K562 (cell line): ENCODE measurements at regions not wholly inside any gene's neighbourhood (a gene's known extent, or its start where the extent isn't known, plus 50 kb on each side); places are given as distances from the start of the nearest gene placed in this dataset.

ENCODE experiments used
- ATAC-seq: fragments of 200-7000 bp; cut with Tn5 transposase; 3 replicates; pipeline ENCODE4 v1.9.1; 2020; ENCODE audit warnings: moderate library complexity
- BruUV-seq: library from RNA; stranded (reverse); fragments of 400-500 nt; replicated peaks from 2 replicates; lab custom pipeline; 2021; lab: Mats Ljungman, UMichigan
- CTCF ChIA-PET: fragments of 300-600 bp; formaldehyde crosslinking; extraction: SDS; loops from one replicate; lab custom pipeline; 2021; ENCODE audit warnings: low intra/inter-chr PET ratio; lab: Yijun Ruan, JAX
- POLR2A ChIA-PET: fragments of 300-600, 350-650 bp; sonication (Branson Sonifier 250); formaldehyde crosslinking; extraction: SDS; loops from one replicate; lab custom pipeline; 2021; ENCODE audit warnings: antibody characterized with exemption, inconsistent platforms; lab: Yijun Ruan, JAX
- DNase-seq, 4 experiments: peaks; one replicate each; pipeline versions ENCODE4 v3.0.0 to v3.0.0-alpha.2; 2011 to 2018; ENCODE audit warnings: low spot score in 3 of 4, mixed read lengths in 3 of 4; ENCODE audit errors: extremely low read depth in 1 of 4
- FAIRE-seq: peaks from 2 replicates; lab custom pipeline; 2011; peaks lifted over from hg19 to GRCh38; lab: Jason Lieb, UNC
- H2AFZ ChIP-seq: 2 replicates; pipeline ENCODE4 v1.6.0; 2011; ENCODE audit warnings: low read depth, low read length, control low read depth, inconsistent platforms
- H3K27ac ChIP-seq: fragments of 200-600 bp; 3 replicates; pipeline ENCODE4 v1.8.0; 2011; ENCODE audit warnings: low read depth, mild to moderate bottlenecking, control low read depth, inconsistent platforms, low read length, moderate library complexity, mixed read lengths; ENCODE audit errors: extremely low read depth
- H3K27me3 ChIP-seq, 2 experiments: fragments of 300-600 bp in 1 of 2; 2 replicates in 1 of 2; 3 replicates in 1 of 2; pipeline versions ENCODE4 v1.6.0 to v1.8.0; 2011; ENCODE audit warnings: inconsistent platforms in 2 of 2, low read length in 2 of 2, mild to moderate bottlenecking in 1 of 2, mixed read lengths in 1 of 2, moderate library complexity in 1 of 2; ENCODE audit not compliant: control insufficient read depth in 2 of 2, insufficient read depth in 2 of 2
- H3K36me3 ChIP-seq: fragments of 300-600 bp; 3 replicates; pipeline ENCODE4 v1.8.0; 2011; ENCODE audit warnings: mild to moderate bottlenecking, low read length, inconsistent platforms; ENCODE audit not compliant: control insufficient read depth, insufficient read depth
- H3K4me1 ChIP-seq, 2 experiments: fragments of 200-600 bp in 1 of 2; replicated peaks in 1 of 2; 2 replicates in 1 of 2; 3 replicates in 1 of 2; pipeline versions ENCODE4 v1.5.1 to v1.8.0; 2011; ENCODE audit warnings: inconsistent platforms in 2 of 2, low read length in 2 of 2, mild to moderate bottlenecking in 1 of 2, mixed read lengths in 1 of 2, moderate library complexity in 1 of 2; ENCODE audit not compliant: control insufficient read depth in 2 of 2, insufficient read depth in 2 of 2
- H3K4me2 ChIP-seq: 2 replicates; pipeline ENCODE4 v1.6.1; 2011; ENCODE audit warnings: low read length, control low read depth, inconsistent platforms, mixed read lengths; ENCODE audit not compliant: insufficient read depth
- H3K4me3 ChIP-seq: fragments of 200-600 bp; sonication (generic), shearing (Covaris generic); 2 replicates; pipeline ENCODE4 v1.5.1; 2016; ENCODE audit warnings: control low read depth, inconsistent platforms
- H3K79me2 ChIP-seq: fragments of 200-600 bp; 3 replicates; pipeline ENCODE4 v1.8.0; 2011; ENCODE audit warnings: low read length, inconsistent platforms; ENCODE audit not compliant: control insufficient read depth, insufficient read depth
- H3K9ac ChIP-seq, 2 experiments: 2 replicates each; pipeline versions ENCODE4 v1.6.0 to v1.6.1; 2011; ENCODE audit warnings: low read depth in 2 of 2, low read length in 2 of 2, control low read depth in 1 of 2, inconsistent platforms in 1 of 2, mild to moderate bottlenecking in 1 of 2, mixed read lengths in 1 of 2; ENCODE audit not compliant: insufficient read depth in 1 of 2
- H3K9me1 ChIP-seq: one replicate; pipeline ENCODE4 v1.6.0; 2011; ENCODE audit warnings: inconsistent platforms, mild to moderate bottlenecking, low read length, moderate library complexity; ENCODE audit not compliant: control insufficient read depth, insufficient read depth
- H3K9me3 ChIP-seq: replicated peaks from 2 replicates; pipeline ENCODE4 v1.5.1; 2011; ENCODE audit warnings: low read depth, low read length, inconsistent platforms; ENCODE audit not compliant: control insufficient read depth, insufficient read depth
- H4K20me1 ChIP-seq: replicated peaks from 2 replicates; pipeline ENCODE4 v1.6.1; 2011; ENCODE audit warnings: low read length, inconsistent platforms, mixed read lengths; ENCODE audit not compliant: control insufficient read depth, insufficient read depth
- CCAR2 ChIP-seq: fragments of 200-400 bp; formaldehyde crosslinking; IDR thresholded peaks from 2 replicates; pipeline ENCODE4 v1.6.1; 2017; ENCODE audit warnings: mild to moderate bottlenecking, low read depth, low read length
- CREM ChIP-seq: IDR thresholded peaks from 2 replicates; pipeline ENCODE4 v1.6.1; 2014; ENCODE audit warnings: antibody characterized with exemption, low read depth
- ERF ChIP-seq: fragments of 450-650 bp; formaldehyde crosslinking; IDR thresholded peaks from 2 replicates; pipeline ENCODE4 v1.4.0; 2020; ENCODE audit warnings: mild to moderate bottlenecking, mixed read lengths
- HCFC1 ChIP-seq: IDR thresholded peaks from 2 replicates; pipeline ENCODE4 v1.6.1; 2012; ENCODE audit warnings: low read depth, low read length, improper control_type of control experiment
- HLTF ChIP-seq: fragments of 450-650 bp; IDR thresholded peaks from 2 replicates; pipeline ENCODE4 v1.6.1; 2016
- HMGN3 ChIP-seq: IDR thresholded peaks from 2 replicates; pipeline ENCODE4 v1.6.1; 2011; ENCODE audit warnings: borderline replicate concordance, low read depth, mild to moderate bottlenecking, mixed read lengths, low read length; ENCODE audit not compliant: insufficient read length; ENCODE audit errors: extremely low read depth
- ID3 ChIP-seq, 2 experiments: fragments of 250-450 bp in 1 of 2; fragments of 450-650 bp in 1 of 2; sonication (Bioruptor Pico) in 1 of 2; IDR thresholded peaks; 2 replicates each; pipeline versions ENCODE4 v1.6.1 to v1.8.0; 2016 to 2021; ENCODE audit warnings: mild to moderate bottlenecking in 2 of 2, moderate library complexity in 2 of 2, missing compliant biosample characterization in 1 of 2, missing genetic modification characterization in 1 of 2
- LEF1 ChIP-seq: fragments of 450-650 bp; IDR thresholded peaks from 2 replicates; pipeline ENCODE4 v1.6.1; 2016; ENCODE audit warnings: mild to moderate bottlenecking
- POLR3G ChIP-seq: IDR thresholded peaks from 2 replicates; pipeline ENCODE4 v1.6.1; 2011; ENCODE audit not compliant: insufficient read length, insufficient replicate concordance; ENCODE audit errors: extremely low read depth
- RBM34 ChIP-seq: fragments of 200-400 bp; formaldehyde crosslinking; IDR thresholded peaks from 2 replicates; pipeline ENCODE4 v1.6.1; 2018; ENCODE audit warnings: low read length, borderline replicate concordance; ENCODE audit not compliant: insufficient read depth
- SIN3B ChIP-seq: fragments of 450-650 bp; IDR thresholded peaks from 2 replicates; pipeline ENCODE4 v1.6.1; 2017; ENCODE audit warnings: low read depth, mild to moderate bottlenecking, moderate library complexity
- SMAD2 ChIP-seq: fragments of 150-350 bp; IDR thresholded peaks from 2 replicates; pipeline ENCODE4 v1.6.1; 2014; ENCODE audit warnings: low read depth, mild to moderate bottlenecking, low read length
- TFAP4 ChIP-seq: sonication (generic); formaldehyde crosslinking; IDR thresholded peaks from 2 replicates; pipeline ENCODE4 v1.8.0; 2022; ENCODE audit warnings: missing genetic modification reagents, mild to moderate bottlenecking, moderate library complexity, borderline replicate concordance
- TSC22D4 ChIP-seq: fragments of 450-650 bp; IDR thresholded peaks from 2 replicates; pipeline ENCODE4 v1.6.1; 2016; ENCODE audit warnings: missing genetic modification characterization, missing biosample characterization, control low read depth
- ZNF263 ChIP-seq: sonication (generic); formaldehyde crosslinking; IDR thresholded peaks from 2 replicates; pipeline ENCODE4 v1.8.0; 2022; ENCODE audit warnings: mild to moderate bottlenecking, missing genetic modification reagents, borderline replicate concordance
- ZNF699 ChIP-seq: fragments of 250-450 bp; sonication (Bioruptor Pico); IDR thresholded peaks from 2 replicates; pipeline ENCODE4 v1.8.0; 2021; ENCODE audit warnings: mild to moderate bottlenecking, moderate library complexity; ENCODE audit not compliant: insufficient replicate concordance
- WGBS: fragments of 100-300 bp; shearing (Covaris generic); methylation state at CpG from one replicate; pipeline ENCODE4 v1.1.6; 2016; ENCODE audit warnings: low coverage, mixed read lengths; ENCODE audit not compliant: insufficient coverage; ENCODE audit errors: missing lambda C conversion rate; 5-methylcytosine and 5-hydroxymethylcytosine counted together
- in situ Hi-C: fragments of 300-500 bp; cut with MboI; formaldehyde crosslinking; loops from 4 replicates; pipeline ENCODE4 v1.15.0; 2018; ENCODE audit warnings: inconsistent platforms, mixed read lengths
- intact Hi-C: fragments of 100-400 bp; cut with micrococcal nuclease; formaldehyde crosslinking; loops from 2 replicates; pipeline ENCODE4 v1.14.2; 2022

GRCh38 chr13:82214341-82214740 lies 1667.9 kb downstream of the SLITRK1 start:
- in situ Hi-C loops = no loop called here
- H3K9me1 ChIP-seq = no peaks in the 10 kb centered on the region
- H3K9ac ChIP-seq = no peak overlapping the region
- H3K4me1 ChIP-seq = no peaks in the 10 kb centered on the region
- no peaks in the 10 kb centered on the region for H3K9me3 ChIP-seq
- H3K79me2 ChIP-seq = no peaks in the 10 kb centered on the region
- no peak for TF ChIP-seq RBM34
- TF ChIP-seq ZNF263 (CRISPR knock-in tag) = no peak
- TF ChIP-seq HCFC1 = no peak
- TF ChIP-seq ZNF699 (CRISPR knock-in tag) = no peak
- no peak for TF ChIP-seq CREM
- TF ChIP-seq ERF = no peak
- no peak for TF ChIP-seq TSC22D4
- no peak for TF ChIP-seq CCAR2
- intact Hi-C loops = no loop called here
- no peaks in the 10 kb centered on the region for H4K20me1 ChIP-seq
- DNase-seq (no peak), ATAC-seq (no peak), FAIRE-seq (no peak)
- H3K4me3 ChIP-seq = no peak overlapping the region
- H3K27me3 ChIP-seq = no peaks in the 10 kb centered on the region
- no peak overlapping the region for H3K27ac ChIP-seq
- no peaks in the 10 kb centered on the region for H3K36me3 ChIP-seq
- no TSS peak for BruUV-seq
- H3K4me2 ChIP-seq = no peak overlapping the region
- ChIA-PET CTCF (no interaction called here), POLR2A (no interaction called here)
- H2AFZ ChIP-seq = no peak overlapping the region

DNA sequence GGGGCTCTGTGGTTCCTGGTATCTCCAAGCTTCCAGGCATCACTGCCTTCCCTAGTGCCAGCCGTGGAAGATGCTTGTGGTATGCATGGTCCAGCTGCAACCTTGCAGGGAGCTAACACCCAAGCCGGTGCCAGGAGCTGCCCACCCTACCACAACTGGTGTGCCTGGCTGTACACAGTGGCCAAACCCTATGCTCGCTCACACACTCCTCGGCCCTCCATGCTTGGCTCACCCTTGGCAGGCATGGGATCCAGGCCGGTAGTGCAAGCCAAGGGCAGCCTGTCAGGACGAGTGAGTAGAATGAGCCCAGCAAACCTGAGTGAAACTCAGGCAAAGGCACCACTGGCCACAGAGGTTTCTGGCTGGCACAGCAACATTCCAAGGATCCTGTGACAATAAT lies 1676.0 kb downstream of the SLITRK1 start:
- no peaks in the 10 kb centered on the region for H3K9me3 ChIP-seq
- POLR2A ChIA-PET = no interaction called here
- in situ Hi-C loops = no loop called here
- TF ChIP-seq POLR3G = no peak
- no peak for TF ChIP-seq ID3 (CRISPR knock-in tag; IDR thresholded peaks at IDR 0.05)
- TF ChIP-seq ID3 (tag; IDR thresholded peaks at IDR 0.05) = no peak
- TF ChIP-seq SIN3B = no peak
- TF ChIP-seq TFAP4 = no peak
- TF ChIP-seq HLTF = no peak
- no peak for TF ChIP-seq SMAD2
- TF ChIP-seq LEF1 = no peak
- TF ChIP-seq HMGN3 = no peak

More for the DNA sequence above, 1676.0 kb downstream of the SLITRK1 start:
- Histone ChIP-seq H2AFZ (no peak overlapping the region), H3K79me2 (no peaks in the 10 kb centered on the region), H3K27me3 (no peaks in the 10 kb centered on the region), H4K20me1 (no peaks in the 10 kb centered on the region), H3K27ac (no peak overlapping the region), H3K4me1 (no peaks in the 10 kb centered on the region), H3K9me1 (no peaks in the 10 kb centered on the region), H3K36me3 (no peaks in the 10 kb centered on the region), H3K4me3 (no peak overlapping the region), H3K4me2 (no peak overlapping the region), H3K9ac (no peak overlapping the region)
- CTCF ChIA-PET = no interaction called here
- no peak for ATAC-seq
- DNase-seq = no peak
- FAIRE-seq = no peak
- 0% methylated on average over 4 of the region's 6 CpGs for WGBS
- BruUV-seq = no TSS peak
- intact Hi-C loops = no loop called here
